ENCODE measurements at regions not wholly inside any gene's neighbourhood (a gene's known extent, or its start where the extent isn't known, plus 50 kb on each side); places are given as distances from the start of the nearest gene placed in this dataset.

- no peaks in the 10 kb centered on the region for H3K36me3 ChIP-seq (ENCODE audit: control insufficient read depth, low read depth, low read length)
- H3K4me1 ChIP-seq (ENCODE audit: control insufficient read depth, low read depth, low read length) = no peaks in the 10 kb centered on the region
- no peaks in the 10 kb centered on the region for H3K27me3 ChIP-seq (ENCODE audit: control insufficient read depth, insufficient read depth, low read length)
Observed at GRCh38 chr2:194566907-194567660, 1089.9 kb upstream of the SLC39A10 start.

GRCh38 chr2:194564422-194564821, 1092.6 kb upstream of the SLC39A10 start:
- H3K27me3 ChIP-seq (ENCODE audit: control insufficient read depth, insufficient read depth, low read length) = no peaks in the 10 kb centered on the region
- H3K9me3 ChIP-seq (ENCODE audit: control insufficient read depth, low read depth, low read length) = peaks cover 4% of the 10 kb centered on the region
- no peak overlapping the region for H3K9ac ChIP-seq (ENCODE audit: low read length)
- H3K36me3 ChIP-seq (ENCODE audit: control insufficient read depth, low read depth, low read length) = no peaks in the 10 kb centered on the region
- no peaks in the 10 kb centered on the region for H3K4me1 ChIP-seq (ENCODE audit: control insufficient read depth, low read depth, low read length)
- H3K4me3 ChIP-seq (ENCODE audit: low read length) = no peak overlapping the region
- H3K27ac ChIP-seq (ENCODE audit: low read length) = no peak overlapping the region

More at GRCh38 chr2:194566907-194567660, 1089.9 kb upstream of the SLC39A10 start:
- H3K27ac ChIP-seq (ENCODE audit: low read length) = no peak overlapping the region
- no peaks in the 10 kb centered on the region for H3K9me3 ChIP-seq (ENCODE audit: control insufficient read depth, low read depth, low read length)
- no peak overlapping the region for H3K4me3 ChIP-seq (ENCODE audit: low read length)
- no peak overlapping the region for H3K9ac ChIP-seq (ENCODE audit: low read length)

GRCh38 chr2:194562329-194562728, 1094.7 kb upstream of the SLC39A10 start:
- Histone ChIP-seq H3K4me1 (ENCODE audit: control insufficient read depth, low read depth, low read length) (no peaks in the 10 kb centered on the region), H3K27me3 (ENCODE audit: control insufficient read depth, insufficient read depth, low read length) (no peaks in the 10 kb centered on the region)

GRCh38 chr2:194559964-194560363, 1097.1 kb upstream of the SLC39A10 start:
- peaks cover 4% of the 10 kb centered on the region for H3K9me3 ChIP-seq (ENCODE audit: control insufficient read depth, low read depth, low read length)
- no peaks in the 10 kb centered on the region for H3K36me3 ChIP-seq (ENCODE audit: control insufficient read depth, low read depth, low read length)
- H3K4me3 ChIP-seq (ENCODE audit: low read length) = no peak overlapping the region
- H3K4me1 ChIP-seq (ENCODE audit: control insufficient read depth, low read depth, low read length) = no peaks in the 10 kb centered on the region
- H3K27me3 ChIP-seq (ENCODE audit: control insufficient read depth, insufficient read depth, low read length) = no peaks in the 10 kb centered on the region
- no peak overlapping the region for H3K27ac ChIP-seq (ENCODE audit: low read length)
- H3K9ac ChIP-seq (ENCODE audit: low read length) = no peak overlapping the region

More at GRCh38 chr2:194562329-194562728, 1094.7 kb upstream of the SLC39A10 start:
- no peak overlapping the region for H3K9ac ChIP-seq (ENCODE audit: low read length)
- H3K4me3 ChIP-seq (ENCODE audit: low read length) = no peak overlapping the region
- H3K27ac ChIP-seq (ENCODE audit: low read length) = no peak overlapping the region
- H3K9me3 ChIP-seq (ENCODE audit: control insufficient read depth, low read depth, low read length) = peaks cover 4% of the 10 kb centered on the region
- H3K36me3 ChIP-seq (ENCODE audit: control insufficient read depth, low read depth, low read length) = no peaks in the 10 kb centered on the region

GRCh38 chr2:194559523-194559922, 1097.5 kb upstream of the SLC39A10 start:
- peaks cover 4% of the 10 kb centered on the region for H3K9me3 ChIP-seq (ENCODE audit: control insufficient read depth, low read depth, low read length)
- no peaks in the 10 kb centered on the region for H3K4me1 ChIP-seq (ENCODE audit: control insufficient read depth, low read depth, low read length)
- no peaks in the 10 kb centered on the region for H3K36me3 ChIP-seq (ENCODE audit: control insufficient read depth, low read depth, low read length)
- H3K27ac ChIP-seq (ENCODE audit: low read length) = no peak overlapping the region
- no peak overlapping the region for H3K4me3 ChIP-seq (ENCODE audit: low read length)
- H3K9ac ChIP-seq (ENCODE audit: low read length) = no peak overlapping the region
- no peaks in the 10 kb centered on the region for H3K27me3 ChIP-seq (ENCODE audit: control insufficient read depth, insufficient read depth, low read length)

GRCh38 chr2:194557993-194558392, 1099.0 kb upstream of the SLC39A10 start:
- Histone ChIP-seq H3K27ac (ENCODE audit: low read length) (no peak overlapping the region), H3K4me3 (ENCODE audit: low read length) (no peak overlapping the region), H3K4me1 (ENCODE audit: control insufficient read depth, low read depth, low read length) (no peaks in the 10 kb centered on the region), H3K9ac (ENCODE audit: low read length) (no peak overlapping the region), H3K9me3 (ENCODE audit: control insufficient read depth, low read depth, low read length) (peaks cover 4% of the 10 kb centered on the region), H3K36me3 (ENCODE audit: control insufficient read depth, low read depth, low read length) (no peaks in the 10 kb centered on the region), H3K27me3 (ENCODE audit: control insufficient read depth, insufficient read depth, low read length) (no peaks in the 10 kb centered on the region)

- no peaks in the 10 kb centered on the region for H3K36me3 ChIP-seq (ENCODE audit: control insufficient read depth, low read depth, low read length)
- H3K9me3 ChIP-seq (ENCODE audit: control insufficient read depth, low read depth, low read length) = peaks cover 4% of the 10 kb centered on the region
- no peak overlapping the region for H3K4me3 ChIP-seq (ENCODE audit: low read length)
- no peaks in the 10 kb centered on the region for H3K4me1 ChIP-seq (ENCODE audit: control insufficient read depth, low read depth, low read length)
- no peaks in the 10 kb centered on the region for H3K27me3 ChIP-seq (ENCODE audit: control insufficient read depth, insufficient read depth, low read length)
- H3K9ac ChIP-seq (ENCODE audit: low read length) = no peak overlapping the region
- no peak overlapping the region for H3K27ac ChIP-seq (ENCODE audit: low read length)
Observed at GRCh38 chr2:194556629-194557028, 1100.4 kb upstream of the SLC39A10 start.

GRCh38 chr2:194553980-194554379, 1103.0 kb upstream of the SLC39A10 start:
- Histone ChIP-seq H3K27me3 (ENCODE audit: control insufficient read depth, insufficient read depth, low read length) (no peaks in the 10 kb centered on the region), H3K36me3 (ENCODE audit: control insufficient read depth, low read depth, low read length) (no peaks in the 10 kb centered on the region), H3K9ac (ENCODE audit: low read length) (no peak overlapping the region), H3K9me3 (ENCODE audit: control insufficient read depth, low read depth, low read length) (no peaks in the 10 kb centered on the region), H3K4me3 (ENCODE audit: low read length) (no peak overlapping the region), H3K27ac (ENCODE audit: low read length) (no peak overlapping the region), H3K4me1 (ENCODE audit: control insufficient read depth, low read depth, low read length) (no peaks in the 10 kb centered on the region)

- Histone ChIP-seq H3K27ac (ENCODE audit: low read length) (no peak overlapping the region), H3K9ac (ENCODE audit: low read length) (no peak overlapping the region), H3K9me3 (ENCODE audit: control insufficient read depth, low read depth, low read length) (no peaks in the 10 kb centered on the region), H3K4me3 (ENCODE audit: low read length) (no peak overlapping the region), H3K36me3 (ENCODE audit: control insufficient read depth, low read depth, low read length) (no peaks in the 10 kb centered on the region), H3K27me3 (ENCODE audit: control insufficient read depth, insufficient read depth, low read length) (no peaks in the 10 kb centered on the region), H3K4me1 (ENCODE audit: control insufficient read depth, low read depth, low read length) (no peaks in the 10 kb centered on the region)
Observed at GRCh38 chr2:194550702-194551101, 1106.3 kb upstream of the SLC39A10 start.

GRCh38 chr2:194549387-194549786, 1107.6 kb upstream of the SLC39A10 start:
- H3K27ac ChIP-seq (ENCODE audit: low read length) = no peak overlapping the region
- no peaks in the 10 kb centered on the region for H3K4me1 ChIP-seq (ENCODE audit: control insufficient read depth, low read depth, low read length)
- no peak overlapping the region for H3K4me3 ChIP-seq (ENCODE audit: low read length)
- H3K27me3 ChIP-seq (ENCODE audit: control insufficient read depth, insufficient read depth, low read length) = no peaks in the 10 kb centered on the region
- H3K36me3 ChIP-seq (ENCODE audit: control insufficient read depth, low read depth, low read length) = no peaks in the 10 kb centered on the region
- H3K9ac ChIP-seq (ENCODE audit: low read length) = no peak overlapping the region
- H3K9me3 ChIP-seq (ENCODE audit: control insufficient read depth, low read depth, low read length) = no peaks in the 10 kb centered on the region

GRCh38 chr2:194545978-194546377, 1111.0 kb upstream of the SLC39A10 start:
- Histone ChIP-seq H3K9ac (ENCODE audit: low read length) (no peak overlapping the region), H3K36me3 (ENCODE audit: control insufficient read depth, low read depth, low read length) (no peaks in the 10 kb centered on the region), H3K9me3 (ENCODE audit: control insufficient read depth, low read depth, low read length) (no peaks in the 10 kb centered on the region), H3K4me1 (ENCODE audit: control insufficient read depth, low read depth, low read length) (no peaks in the 10 kb centered on the region), H3K27me3 (ENCODE audit: control insufficient read depth, insufficient read depth, low read length) (no peaks in the 10 kb centered on the region), H3K4me3 (ENCODE audit: low read length) (no peak overlapping the region), H3K27ac (ENCODE audit: low read length) (no peak overlapping the region)

- no peak overlapping the region for H3K9ac ChIP-seq (ENCODE audit: low read length)
- no peaks in the 10 kb centered on the region for H3K4me1 ChIP-seq (ENCODE audit: control insufficient read depth, low read depth, low read length)
- no peak overlapping the region for H3K4me3 ChIP-seq (ENCODE audit: low read length)
- H3K27ac ChIP-seq (ENCODE audit: low read length) = no peak overlapping the region
- no peaks in the 10 kb centered on the region for H3K9me3 ChIP-seq (ENCODE audit: control insufficient read depth, low read depth, low read length)
- H3K27me3 ChIP-seq (ENCODE audit: control insufficient read depth, insufficient read depth, low read length) = no peaks in the 10 kb centered on the region
- H3K36me3 ChIP-seq (ENCODE audit: control insufficient read depth, low read depth, low read length) = no peaks in the 10 kb centered on the region
Observed at GRCh38 chr2:194539425-194539824, 1117.6 kb upstream of the SLC39A10 start.
